ENCODE measurements at regions not wholly inside any gene's neighbourhood (a gene's known extent, or its start where the extent isn't known, plus 50 kb on each side); places are given as distances from the start of the nearest gene placed in this dataset.
"Not testable (repeated sequence)": the region's sequence is repeated elsewhere in the genome, so short reads cannot be mapped to it uniquely, and the experiment has no call there.

DNA sequence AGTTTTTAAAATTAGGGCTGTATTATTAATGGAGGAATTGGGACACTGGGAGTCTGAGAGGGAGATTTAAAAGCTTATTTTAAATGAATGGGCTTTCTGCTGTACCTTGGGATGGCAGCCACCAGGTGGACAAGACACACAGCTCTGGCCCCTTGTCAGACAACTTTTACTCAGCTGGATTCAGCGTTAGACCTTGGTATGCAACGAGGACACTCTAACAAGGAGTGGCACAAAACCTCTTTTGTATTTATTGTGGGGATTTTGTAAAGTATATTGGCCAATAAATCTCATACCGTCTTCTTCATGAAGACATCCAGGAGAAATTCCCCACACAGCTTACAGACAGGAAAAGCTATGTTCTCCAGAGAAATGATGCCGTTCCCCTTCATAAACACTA is 105.7 kb downstream of the LCA5 start:
- peak; percentile 9 for DNase-seq

DNA sequence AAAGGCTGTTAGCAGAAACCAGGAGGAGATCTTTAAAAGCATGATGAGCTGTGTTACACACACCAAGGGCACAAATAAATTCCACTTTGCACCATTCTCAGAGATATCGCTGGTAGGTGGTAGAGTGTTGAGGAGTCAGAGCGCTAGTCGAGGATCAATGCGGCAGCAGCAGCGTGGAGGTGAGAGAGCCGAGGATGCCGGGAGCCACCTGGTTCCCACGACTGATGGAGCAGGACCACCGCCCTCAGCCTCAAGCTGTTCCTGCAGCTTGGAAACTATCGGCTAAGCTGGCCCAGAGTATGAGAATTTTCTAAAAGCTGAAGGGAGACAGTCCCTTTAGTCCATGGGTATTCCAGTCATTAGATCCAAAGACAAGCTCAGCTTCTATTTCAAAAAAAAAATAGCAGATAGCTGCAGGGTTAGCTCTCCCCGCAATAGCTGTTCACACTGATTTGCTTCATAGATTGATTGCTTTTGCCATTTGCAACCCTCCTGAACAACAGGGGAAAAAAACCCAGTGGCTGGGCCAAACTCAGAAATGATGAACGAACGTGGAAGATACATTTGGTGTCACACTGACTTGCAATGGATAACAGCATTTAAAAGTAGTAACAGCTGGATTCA is 106.2 kb downstream of the LCA5 start:
- DNase-seq: peak; percentile 30

DNA sequence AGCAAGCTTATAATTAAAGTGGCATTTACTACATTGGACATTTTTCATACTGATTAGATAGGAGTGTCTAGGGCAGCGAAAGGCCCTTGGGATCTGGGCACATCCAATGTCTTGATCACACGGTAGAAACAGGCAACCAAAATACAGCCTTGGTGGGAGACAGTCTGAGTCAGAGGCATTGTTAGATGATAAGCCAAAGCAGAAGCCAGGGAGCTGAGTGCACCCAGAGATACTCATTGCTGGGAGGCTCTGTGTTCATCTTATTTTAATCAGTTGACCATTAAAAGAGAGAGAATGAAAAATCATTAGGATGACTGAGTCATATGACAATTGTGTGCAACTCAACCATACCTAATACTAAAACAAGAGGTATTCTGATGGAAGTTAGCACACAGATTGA is 109.5 kb downstream of the LCA5 start:
- no peak for DNase-seq

DNA sequence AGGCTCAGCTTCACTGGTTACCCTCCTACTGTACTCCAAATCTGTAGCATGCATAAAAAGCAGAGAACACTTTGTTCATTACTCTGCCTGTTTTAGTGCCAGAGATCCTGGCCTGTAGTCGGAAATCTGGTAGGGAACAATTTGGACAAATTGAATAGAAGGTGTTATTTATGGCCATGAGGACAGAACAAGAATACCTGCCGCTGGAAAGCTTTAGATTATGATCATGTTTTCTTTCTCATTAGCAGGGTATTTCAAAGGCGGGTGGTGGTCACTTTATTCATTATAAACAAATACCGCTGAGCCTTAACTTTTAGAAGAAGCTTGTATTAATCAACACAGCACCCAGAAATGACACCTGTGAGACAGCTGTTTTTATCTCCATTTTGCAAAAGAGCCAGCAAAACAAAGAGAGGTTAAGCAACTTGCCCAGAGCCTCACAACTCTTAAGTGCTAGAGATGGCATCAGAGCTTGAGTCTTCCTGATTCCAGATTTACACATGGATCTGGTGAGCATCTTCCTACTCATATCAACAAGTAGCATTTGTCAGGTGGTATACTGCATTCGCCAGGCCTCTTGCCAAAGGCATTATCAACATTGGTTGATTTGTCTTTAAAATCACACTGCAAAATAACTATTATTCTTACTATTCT is 110.5 kb downstream of the LCA5 start:
- DNase-seq: no peak

DNA sequence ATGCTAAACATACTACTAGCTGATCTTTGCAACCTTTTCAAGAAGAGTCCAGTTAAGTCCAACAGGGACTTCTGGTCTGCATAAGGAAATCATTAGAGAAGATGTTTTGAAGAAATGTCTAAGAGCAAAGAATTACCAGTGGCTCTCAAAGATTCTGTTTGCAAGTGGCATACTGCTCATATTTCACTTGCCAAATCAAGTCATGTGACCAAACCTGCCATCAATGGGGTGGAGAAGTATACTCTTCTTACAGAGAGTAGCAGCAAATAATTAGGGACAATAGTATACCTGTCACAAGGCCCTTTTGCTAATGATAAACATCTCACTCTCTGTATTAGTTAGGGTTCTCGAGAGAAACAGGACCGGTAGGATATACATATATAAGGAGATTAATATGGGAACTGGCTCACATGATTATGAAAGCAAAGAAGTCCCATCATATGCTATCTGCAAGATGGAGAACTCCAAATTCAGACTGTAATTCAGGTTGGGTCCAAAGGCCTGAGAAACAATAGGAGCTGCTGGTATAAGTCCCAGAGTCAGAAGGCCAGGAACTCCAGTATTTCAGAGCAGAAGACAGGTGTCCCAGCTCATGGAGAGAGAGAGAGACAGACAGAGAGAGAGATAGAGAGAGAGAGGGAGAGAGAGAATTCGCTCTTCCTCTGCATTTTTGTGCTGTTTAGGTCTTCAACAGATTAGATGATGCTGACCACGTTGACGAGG is 111.5 kb downstream of the LCA5 start:
- no peak for DNase-seq

DNA sequence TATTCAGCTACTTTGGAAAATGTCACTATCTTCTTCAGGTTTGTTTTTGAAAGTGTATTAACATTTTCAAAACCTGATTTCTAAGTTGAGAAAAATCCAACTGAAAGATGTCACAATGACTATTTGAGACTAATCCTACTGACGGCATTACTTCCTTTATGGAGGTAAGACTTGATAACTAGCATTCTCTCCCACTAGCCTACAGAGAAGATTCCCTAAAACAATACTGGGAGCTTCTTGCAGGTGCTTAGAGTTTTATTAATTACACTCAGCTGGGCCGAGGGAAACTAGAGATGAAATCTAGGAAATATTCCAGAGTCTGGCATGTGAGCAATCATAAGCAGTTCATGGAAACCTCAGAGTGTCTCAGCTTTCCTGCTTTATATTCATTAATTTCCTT is 114.0 kb downstream of the LCA5 start:
- no peak for DNase-seq

DNA sequence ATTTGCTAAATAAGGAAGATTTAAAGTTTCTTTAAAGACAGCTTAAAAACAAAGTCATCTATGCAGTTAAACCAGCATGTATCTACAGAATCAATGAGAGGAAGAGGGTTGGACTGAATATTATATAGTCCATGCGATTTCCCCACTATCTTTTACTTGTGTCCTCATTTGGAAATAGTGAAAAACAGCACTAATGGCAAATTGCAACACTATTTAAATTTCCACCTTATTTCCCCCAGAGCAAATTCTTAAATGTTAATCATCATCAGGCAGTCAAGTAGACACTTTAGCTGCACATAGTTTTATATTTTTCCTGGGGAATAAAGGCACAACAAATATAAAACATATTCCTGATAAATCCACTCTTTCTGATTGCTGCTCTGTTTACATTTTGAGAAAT is 114.6 kb downstream of the LCA5 start:
- no peak for DNase-seq

DNA sequence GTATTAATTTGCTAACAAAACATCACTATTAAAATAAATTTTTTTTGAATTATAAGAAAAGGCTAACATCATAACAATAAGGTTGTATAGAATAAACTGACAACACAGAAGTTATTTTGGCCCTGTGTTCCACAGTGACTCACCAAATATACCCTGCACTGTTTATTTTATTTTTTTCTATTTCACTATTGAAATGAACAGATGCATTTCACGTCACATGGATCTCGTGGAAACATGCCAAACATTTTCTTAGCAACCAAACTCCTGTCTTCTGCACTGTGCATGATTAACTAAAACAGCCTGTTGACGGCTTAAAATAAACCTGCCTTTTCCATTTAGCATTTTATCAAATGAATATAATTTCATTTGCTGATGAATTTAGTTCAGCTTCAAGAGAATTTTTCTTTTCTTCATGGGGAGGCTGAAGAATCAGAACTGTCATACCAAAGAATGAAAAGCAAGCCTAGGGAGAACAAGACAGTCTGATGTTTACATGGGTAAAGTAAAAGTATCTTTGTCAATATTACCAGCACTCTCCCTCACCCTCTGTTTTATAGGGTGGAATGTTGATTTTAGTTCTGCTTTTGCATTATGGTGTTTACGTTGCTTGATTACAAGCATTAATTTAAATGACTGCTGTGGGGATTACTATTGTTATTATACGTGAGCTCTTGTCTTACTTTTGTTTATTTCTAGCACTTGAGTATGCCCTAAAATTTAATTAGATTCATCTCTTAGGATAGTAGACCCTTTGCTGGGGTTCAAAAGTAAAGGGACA is 115.3 kb downstream of the LCA5 start:
- DNase-seq: no peak

DNA sequence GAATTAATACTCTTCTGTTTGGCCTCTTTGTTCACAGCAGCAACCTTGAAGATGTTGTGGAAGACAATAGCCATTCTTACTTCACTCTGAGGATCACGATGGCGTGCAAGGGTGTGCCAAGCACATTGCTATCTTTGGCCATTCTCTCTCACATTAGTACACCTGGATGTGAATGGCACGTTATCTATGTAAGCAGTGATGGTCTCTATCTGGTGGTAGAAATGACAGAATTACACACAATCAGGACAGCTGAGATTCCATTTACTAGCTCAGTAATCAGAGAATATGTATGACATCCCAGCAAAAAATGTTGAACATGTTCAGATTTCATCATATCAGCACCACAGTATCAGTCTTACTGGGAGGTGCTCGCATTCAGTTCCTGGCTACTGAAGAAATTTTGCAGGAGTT is 116.2 kb downstream of the LCA5 start:
- DNase-seq: no peak

DNA sequence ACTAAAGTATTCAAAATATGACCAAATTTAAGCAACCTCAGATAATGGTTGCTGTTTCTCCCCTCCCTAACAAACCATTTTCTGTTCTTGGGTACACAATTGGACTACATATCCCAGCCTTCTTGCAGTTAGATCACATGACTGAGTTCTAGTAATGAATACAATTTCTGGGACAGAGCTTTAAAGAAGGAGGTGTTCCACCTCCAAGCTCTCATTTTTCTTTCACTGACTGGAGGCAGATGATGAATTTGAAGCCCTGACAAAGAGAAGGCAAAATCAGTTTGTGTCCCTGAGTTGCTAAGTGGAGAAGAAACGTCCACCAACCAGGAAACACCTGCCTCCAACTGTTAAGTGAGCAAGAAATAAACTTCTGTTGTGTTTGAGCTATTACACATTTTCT is 117.2 kb downstream of the LCA5 start:
- no peak for DNase-seq

DNA sequence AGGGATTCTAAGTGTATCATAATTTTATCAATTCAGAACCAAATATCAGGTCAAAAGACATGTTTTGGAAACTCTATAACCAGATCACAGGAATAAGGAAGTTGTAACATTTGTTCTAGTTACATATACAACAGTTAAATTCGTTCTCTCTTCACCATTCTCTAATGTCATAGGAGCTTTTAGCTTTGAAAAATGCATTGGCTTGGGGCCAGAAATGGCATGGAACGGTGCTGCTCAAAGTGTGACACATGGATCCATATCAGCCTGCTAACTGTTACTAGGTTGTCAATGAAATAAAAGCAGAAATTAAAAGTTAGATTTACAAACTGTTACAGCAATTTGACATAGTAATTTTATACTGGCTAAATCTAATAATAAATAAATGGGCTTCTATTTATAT is 120.3 kb downstream of the LCA5 start:
- DNase-seq: no peak

DNA sequence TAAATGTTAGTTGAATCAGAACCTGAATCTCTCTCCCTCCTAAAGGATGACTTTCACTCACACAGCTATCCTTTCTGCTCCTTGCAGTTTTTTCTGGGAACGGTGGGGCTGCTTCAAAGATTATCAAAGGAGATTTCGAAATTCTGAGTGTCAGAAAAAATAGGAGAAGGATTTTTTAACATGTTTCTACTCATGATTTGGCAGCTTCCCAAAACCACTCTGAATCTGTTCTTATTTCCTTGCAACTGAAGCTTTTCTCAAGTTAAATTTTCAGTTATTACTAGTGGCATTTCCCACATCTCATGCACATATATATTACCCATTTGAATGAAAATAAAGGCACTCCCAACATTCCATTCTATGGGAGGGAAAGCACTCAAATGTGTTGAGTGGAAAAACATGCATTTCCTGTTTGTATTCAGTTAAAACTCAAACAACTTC is 123.6 kb downstream of the LCA5 start:
- no peak for DNase-seq

DNA sequence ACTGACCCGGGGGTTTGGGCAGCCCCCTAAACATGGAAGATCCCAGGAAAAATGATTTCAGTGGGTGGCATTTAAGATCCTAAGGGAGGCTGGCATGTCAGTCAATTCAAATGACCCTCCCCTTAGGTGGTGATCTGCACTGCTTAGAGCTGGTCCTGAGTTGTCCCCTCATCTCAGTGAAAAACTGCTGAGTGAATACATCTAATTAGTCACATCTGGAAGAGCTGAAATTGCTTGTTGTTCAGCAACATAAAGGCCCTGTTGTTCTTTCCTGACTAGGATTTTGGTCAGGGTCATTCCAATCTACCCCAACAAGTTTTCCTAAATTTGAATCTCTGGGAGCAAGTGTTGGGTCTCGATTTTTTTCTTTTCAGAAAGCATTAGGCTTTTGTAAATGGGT is 126.4 kb downstream of the LCA5 start:
- DNase-seq: no peak

DNA sequence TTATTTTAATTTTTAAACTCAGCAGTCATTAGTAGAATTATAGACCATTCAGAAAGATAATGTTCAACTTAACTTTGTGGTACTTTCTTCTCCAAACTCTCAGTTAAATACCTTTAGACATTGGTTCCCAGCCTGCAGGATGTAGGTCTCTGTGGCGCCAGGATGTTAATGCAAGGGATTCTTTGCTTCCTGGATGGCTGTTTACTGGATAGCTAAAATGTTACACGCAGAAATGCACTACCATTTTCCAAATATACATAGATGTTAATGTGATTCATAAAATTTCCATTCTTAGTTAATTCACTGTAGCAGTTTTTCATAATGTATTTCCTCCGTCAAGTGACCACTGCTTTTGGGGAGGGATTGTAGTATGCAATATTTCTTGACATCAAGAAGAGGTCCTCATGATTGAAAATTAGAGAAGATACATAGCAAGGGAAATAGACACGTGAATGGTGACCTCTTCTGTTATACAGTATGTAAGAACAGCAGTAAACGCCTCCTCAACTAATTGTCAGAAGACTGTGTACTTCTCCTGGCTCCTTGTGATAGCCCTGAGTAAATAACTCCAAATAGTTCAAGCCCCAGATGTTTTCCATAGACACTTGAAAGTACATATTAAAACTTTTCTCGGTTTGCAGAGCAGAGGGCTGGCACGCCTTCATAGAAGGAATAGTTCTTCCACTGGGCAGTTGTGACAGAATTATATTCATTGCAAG is 128.8 kb downstream of the LCA5 start:
- no peak for DNase-seq

DNA sequence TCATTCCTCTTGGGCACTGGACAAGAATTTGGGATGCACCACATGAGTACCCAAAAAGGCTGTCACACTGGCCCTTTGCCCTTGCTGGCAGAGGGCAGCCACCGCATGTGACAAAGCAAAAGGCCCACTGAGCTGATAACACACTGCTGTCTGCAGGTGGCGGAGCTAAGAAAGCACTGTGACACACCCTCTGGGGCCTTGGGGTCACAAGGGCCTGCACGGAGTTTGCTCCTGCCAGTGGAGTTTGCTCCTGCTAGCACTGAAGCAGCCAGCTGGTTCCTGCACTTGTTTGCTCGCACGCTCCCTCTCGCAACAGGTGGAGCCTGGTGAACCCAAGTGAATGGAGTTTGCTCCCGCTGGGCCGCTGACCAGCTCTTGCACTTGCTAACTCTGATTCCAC is 132.6 kb downstream of the LCA5 start:
- DNase-seq: no peak

DNA sequence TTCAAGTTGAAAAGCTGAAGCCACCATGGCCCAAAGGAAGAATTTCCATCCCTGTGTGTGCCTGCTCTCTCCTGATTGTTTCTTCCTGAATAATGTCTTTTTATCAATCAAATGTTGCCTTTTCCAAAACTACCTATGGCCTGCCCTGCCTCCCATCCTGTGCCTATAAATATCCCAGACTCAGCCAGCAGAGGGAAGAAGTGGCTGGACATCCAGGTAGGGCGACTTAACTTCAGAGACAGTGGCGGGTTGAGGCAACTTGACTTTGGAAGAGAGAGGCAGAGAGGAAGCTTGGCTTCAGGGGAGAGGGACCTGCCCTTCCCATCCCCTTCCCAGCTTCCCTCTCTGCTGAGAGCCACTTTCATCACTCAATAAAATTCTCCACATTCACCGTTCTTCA is 133.0 kb downstream of the LCA5 start:
- no peak for DNase-seq

DNA sequence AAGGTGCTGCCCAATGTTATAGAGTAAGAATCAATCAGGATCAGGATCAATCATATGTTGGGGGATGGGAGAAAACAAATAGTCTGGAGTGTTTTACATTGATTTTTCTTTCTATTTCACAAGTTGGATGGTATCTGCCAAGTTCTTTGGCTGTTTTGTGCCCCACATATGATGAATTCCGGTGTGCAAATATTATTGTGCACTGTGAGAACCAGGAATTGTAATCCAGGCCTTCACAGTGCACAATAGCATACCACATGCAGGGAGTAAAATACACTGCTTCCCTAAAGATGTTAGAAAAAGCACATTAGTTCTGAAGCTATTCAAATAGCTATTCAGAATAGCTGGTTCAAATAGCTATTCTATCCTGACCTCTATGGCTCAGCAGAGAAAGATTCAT is 133.7 kb downstream of the LCA5 start:
- no peak for DNase-seq

DNA sequence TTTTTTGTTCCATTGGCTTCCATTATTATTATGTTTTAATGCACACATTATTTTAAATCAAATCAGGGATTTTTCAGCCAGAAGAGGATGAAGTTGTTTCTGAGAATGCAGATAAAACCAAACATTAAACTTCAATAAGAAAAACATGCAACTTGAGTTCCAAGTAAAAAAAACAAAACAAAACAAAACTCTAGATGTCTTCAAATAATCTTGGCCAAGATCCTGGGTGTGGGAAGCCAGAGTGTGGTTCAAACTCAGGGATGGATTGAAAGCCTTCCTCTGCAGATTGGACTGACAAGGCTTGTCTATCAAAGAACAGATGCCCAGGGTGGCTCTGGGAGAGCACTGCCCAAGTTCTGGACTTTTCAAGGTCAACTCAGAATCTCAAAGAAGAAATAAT is 134.1 kb downstream of the LCA5 start:
- DNase-seq: no peak

DNA sequence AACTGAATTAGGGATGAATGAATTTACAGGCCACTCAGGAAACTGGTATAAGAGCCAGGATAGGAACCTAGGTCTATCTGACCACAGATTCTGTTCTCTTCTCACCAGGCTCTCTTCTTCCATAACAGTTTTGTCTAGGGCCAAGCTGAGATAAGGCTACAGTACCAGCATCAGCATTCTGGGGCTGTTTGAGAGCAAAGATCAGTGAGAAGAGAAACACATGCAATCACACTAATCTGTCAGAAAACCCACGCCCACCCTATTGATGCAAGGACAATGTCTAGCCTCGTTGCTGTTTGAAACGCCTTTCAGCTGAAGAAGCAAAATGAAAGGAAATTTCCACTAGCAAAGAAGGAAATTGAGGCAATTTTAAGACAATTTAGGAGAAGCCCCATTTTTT is 137.7 kb downstream of the LCA5 start:
- DNase-seq: no peak

DNA sequence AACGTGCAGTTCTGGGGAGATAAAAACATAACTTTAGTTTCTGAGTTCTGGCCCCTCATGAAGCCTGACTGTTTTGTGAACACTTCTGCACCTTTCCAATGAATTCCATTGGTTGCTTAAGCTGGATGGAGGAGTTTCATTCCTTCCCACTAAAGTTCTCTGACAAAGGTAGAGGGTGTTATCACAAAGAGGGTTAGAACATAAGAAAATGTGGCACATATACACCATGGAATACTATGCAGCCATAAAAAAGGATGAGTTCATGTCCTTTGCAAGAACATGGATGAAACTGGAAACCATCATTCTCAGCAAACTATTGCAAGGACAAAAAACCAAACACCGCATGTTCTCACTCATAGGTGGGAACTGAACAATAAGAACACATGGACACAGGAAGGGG is 138.6 kb downstream of the LCA5 start:
- DNase-seq: not testable (repeated sequence)

DNA sequence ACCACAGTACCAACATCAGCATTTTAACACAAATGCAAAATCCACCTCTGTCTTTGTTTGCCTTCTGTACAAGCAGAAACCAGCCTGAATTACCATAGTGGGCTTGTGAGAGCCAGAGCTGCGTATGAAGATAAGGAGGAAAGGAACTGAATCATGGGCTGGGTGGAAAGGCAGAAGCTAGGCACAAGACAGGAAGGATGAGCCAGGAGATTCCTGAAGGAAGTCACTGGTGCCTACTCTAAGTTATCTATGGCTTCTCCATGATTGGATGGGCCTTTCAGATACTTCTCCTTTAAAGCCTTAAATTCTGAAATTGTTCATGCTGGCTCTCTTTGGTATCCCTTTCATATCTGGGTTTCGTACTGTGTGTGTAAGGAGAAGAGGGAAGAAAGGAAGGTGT is 140.6 kb downstream of the LCA5 start:
- DNase-seq: no peak

DNA sequence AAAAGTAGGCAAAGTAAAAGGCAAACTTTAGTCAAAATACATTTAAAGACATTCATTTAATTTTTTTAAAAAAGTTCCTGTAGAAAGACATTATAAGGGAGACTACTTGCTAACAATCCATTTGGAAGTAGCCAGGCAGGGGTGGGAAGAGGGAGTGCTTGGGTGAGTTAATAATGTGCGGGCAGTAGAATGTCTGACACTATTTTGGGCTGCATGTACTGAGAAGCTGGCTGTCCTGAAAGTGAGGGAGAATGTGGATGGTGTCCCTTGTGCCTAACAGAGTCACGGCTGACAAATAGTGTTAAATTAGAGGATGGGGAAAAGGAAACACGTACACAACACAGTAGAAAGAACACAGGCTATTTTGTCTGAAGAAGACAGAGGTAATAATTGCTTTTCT is 142.5 kb downstream of the LCA5 start:
- no peak for DNase-seq

DNA sequence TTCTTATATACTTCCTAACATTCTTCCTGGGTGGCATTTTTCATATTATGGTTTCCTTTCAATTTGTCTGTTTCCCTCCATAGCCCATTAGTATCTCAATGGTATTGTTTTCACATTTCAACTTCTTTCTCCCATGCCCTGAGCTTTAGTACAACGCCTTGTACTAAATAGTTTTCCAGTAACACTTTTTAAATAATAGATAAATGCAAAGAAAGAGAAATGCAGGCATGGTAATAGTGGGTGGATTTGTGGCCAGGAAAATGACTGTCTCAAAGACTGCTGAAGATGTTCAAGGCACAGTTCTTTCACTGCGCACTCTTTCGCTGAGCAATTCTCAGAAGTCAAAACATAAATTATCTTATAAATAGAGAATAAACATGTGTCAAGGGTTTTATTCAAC is 145.1 kb downstream of the LCA5 start:
- no peak for DNase-seq
